ENCODE measurements at regions not wholly inside any gene's neighbourhood (a gene's known extent, or its start where the extent isn't known, plus 50 kb on each side); places are given as distances from the start of the nearest gene placed in this dataset.

DNA sequence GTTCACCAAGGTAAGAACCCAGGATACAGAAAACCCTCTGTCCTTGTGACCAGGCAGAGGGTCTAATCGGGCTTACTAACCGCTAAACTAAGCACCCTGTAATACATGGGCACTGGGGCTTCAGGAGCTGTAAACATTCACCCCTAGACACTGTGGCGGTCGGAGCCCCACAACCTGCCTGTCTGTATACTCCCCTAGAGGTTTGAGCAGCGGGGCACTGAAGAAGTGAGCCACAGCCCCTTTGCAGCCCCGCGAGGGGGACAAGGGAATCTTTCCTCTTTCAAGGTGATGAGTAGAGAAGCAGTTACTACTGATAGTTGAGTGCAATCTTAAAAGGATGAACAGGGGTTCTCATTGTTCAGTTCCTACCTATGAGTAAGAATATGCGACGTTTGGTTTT is 397.2 kb downstream of the AEBP2 start:
- H3K27ac ChIP-seq = no peak overlapping the region
- intact Hi-C loops (cut with DNase I) = no loop called here
- TF ChIP-seq, protein P1, sequence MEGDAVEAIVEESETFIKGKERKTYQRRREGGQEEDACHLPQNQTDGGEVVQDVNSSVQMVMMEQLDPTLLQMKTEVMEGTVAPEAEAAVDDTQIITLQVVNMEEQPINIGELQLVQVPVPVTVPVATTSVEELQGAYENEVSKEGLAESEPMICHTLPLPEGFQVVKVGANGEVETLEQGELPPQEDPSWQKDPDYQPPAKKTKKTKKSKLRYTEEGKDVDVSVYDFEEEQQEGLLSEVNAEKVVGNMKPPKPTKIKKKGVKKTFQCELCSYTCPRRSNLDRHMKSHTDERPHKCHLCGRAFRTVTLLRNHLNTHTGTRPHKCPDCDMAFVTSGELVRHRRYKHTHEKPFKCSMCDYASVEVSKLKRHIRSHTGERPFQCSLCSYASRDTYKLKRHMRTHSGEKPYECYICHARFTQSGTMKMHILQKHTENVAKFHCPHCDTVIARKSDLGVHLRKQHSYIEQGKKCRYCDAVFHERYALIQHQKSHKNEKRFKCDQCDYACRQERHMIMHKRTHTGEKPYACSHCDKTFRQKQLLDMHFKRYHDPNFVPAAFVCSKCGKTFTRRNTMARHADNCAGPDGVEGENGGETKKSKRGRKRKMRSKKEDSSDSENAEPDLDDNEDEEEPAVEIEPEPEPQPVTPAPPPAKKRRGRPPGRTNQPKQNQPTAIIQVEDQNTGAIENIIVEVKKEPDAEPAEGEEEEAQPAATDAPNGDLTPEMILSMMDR (IDR thresholded peaks at IDR 0.05) = no peak
- no peak for TF ChIP-seq POLR2A (IDR thresholded peaks at IDR 0.05)
- TF ChIP-seq POLR2AphosphoS5 (IDR thresholded peaks at IDR 0.05; ENCODE audit: insufficient read depth in 1 of 2, low read depth in 1 of 2) = no peak
- H3K4me3 ChIP-seq = no peak overlapping the region
- no peaks in the 10 kb centered on the region for H3K9me3 ChIP-seq
- no peak for DNase-seq (ENCODE audit: extremely low spot score in 2 of 2)
- no peaks in the 10 kb centered on the region for H3K36me3 ChIP-seq
- H3K27me3 ChIP-seq = no peaks in the 10 kb centered on the region
- no peaks in the 10 kb centered on the region for H3K4me1 ChIP-seq

DNA sequence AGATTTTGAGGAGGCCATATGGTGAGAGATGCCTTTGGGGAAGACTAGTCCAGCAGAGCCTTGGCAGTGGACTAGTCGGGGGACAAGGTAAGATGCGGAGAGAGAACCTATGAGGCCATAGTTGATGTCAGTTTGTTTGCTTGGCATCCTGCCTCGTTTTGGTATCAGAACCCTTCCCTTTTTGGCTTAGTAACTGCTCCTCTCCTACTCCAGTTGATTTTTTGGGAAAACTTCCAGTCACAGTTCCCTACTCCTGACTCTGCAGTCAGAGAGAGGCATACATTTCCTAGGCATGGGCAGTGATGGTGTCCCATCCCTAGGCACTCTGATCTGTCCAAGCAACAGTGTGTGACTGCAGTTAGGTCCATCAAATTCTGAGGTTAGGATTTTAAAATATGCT is 398.3 kb downstream of the AEBP2 start:
- no peaks in the 10 kb centered on the region for H3K27me3 ChIP-seq
- DNase-seq (ENCODE audit: extremely low spot score in 2 of 2) = no peak
- H3K4me3 ChIP-seq = no peak overlapping the region
- H3K9me3 ChIP-seq = no peaks in the 10 kb centered on the region
- TF ChIP-seq POLR2A (IDR thresholded peaks at IDR 0.05) (no peak), POLR2AphosphoS5 (IDR thresholded peaks at IDR 0.05; ENCODE audit: insufficient read depth in 1 of 2, low read depth in 1 of 2) (no peak)
- TF ChIP-seq, protein P1 (IDR thresholded peaks at IDR 0.05) = no peak
- H3K27ac ChIP-seq = no peak overlapping the region
- H3K36me3 ChIP-seq = no peaks in the 10 kb centered on the region
- no peaks in the 10 kb centered on the region for H3K4me1 ChIP-seq
- intact Hi-C loops (cut with DNase I) = no loop called here

DNA sequence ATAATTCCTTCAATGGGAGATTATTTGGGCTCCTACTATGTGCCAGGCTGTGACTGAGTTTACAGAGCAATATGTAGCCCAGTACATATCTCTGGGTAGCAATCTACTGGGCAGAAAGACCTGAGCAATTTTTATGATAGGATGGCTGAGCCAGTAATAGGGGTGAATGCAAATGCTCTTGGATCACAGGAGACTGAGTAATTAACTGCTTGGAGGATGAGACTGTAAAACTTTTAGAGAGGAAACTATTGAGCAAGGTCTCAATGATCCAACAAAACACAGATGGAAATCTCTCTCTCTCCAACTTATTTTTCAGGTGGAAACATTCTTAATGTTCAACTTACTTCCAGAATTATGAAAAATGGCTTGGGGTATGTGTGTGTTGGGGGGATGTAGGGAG is 402.2 kb downstream of the AEBP2 start:
- Histone ChIP-seq H3K4me3 (no peak overlapping the region), H3K27ac (no peak overlapping the region), H3K9me3 (no peaks in the 10 kb centered on the region), H3K27me3 (no peaks in the 10 kb centered on the region), H3K36me3 (no peaks in the 10 kb centered on the region), H3K4me1 (no peaks in the 10 kb centered on the region)
- no peak for DNase-seq (ENCODE audit: extremely low spot score in 2 of 2)
- TF ChIP-seq, protein P1 (IDR thresholded peaks at IDR 0.05) = no peak
- no peak for TF ChIP-seq POLR2AphosphoS5 (IDR thresholded peaks at IDR 0.05; ENCODE audit: insufficient read depth in 1 of 2, low read depth in 1 of 2)
- no peak for TF ChIP-seq POLR2A (IDR thresholded peaks at IDR 0.05)
- intact Hi-C loops (cut with DNase I) = no loop called here

DNA sequence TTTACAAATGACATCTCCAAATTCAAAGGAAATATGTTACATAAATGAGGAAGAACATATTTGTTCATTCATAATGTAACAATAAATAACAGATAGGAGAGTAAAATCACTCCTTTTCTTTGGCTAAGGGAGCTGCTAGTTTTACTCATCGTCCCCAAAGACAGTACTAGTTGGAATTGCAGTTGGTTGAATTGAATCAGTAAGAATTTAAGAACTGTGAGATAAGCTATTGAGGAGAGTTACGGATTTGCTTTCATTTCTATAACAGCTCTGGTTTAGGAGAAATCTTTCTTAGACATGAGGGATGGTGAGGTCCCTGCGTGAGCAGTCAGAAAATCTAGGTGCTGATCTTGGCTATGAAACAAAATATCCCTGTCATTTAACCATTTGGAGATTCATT is 402.8 kb downstream of the AEBP2 start:
- intact Hi-C loops (cut with DNase I) = no loop called here
- no peak overlapping the region for H3K27ac ChIP-seq

DNA sequence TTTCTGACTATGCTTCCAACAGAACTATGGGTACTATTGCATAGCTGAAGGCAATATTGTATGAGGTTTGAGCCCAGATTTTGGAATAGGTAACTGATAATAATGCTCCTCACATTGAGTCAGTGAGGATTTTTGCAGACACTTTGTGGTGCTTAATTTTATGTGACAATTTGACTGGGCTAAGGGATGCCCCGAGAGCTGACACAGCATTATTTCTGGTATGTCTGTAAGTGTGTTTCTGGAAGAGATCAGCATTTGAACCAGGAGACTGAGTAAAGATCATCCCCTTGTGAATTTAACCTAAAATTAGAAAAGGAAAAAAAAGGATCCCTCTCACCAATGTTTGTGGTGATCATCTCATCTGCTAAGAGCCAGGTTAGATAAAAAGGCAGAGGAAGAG is 404.9 kb downstream of the AEBP2 start:
- no peaks in the 10 kb centered on the region for H3K9me3 ChIP-seq
- no peaks in the 10 kb centered on the region for H3K4me1 ChIP-seq
- no peak overlapping the region for H3K27ac ChIP-seq
- H3K4me3 ChIP-seq = no peak overlapping the region
- DNase-seq (ENCODE audit: extremely low spot score in 2 of 2) = no peak
- intact Hi-C loops (cut with DNase I) = no loop called here
- H3K27me3 ChIP-seq = no peaks in the 10 kb centered on the region
- no peaks in the 10 kb centered on the region for H3K36me3 ChIP-seq
- TF ChIP-seq POLR2AphosphoS5 (IDR thresholded peaks at IDR 0.05; ENCODE audit: insufficient read depth in 1 of 2, low read depth in 1 of 2) = no peak
- TF ChIP-seq POLR2A (IDR thresholded peaks at IDR 0.05) = no peak
- TF ChIP-seq, protein P1 (IDR thresholded peaks at IDR 0.05) = no peak

More for the DNA sequence above, 402.8 kb downstream of the AEBP2 start:
- Histone ChIP-seq H3K27me3 (no peaks in the 10 kb centered on the region), H3K36me3 (no peaks in the 10 kb centered on the region), H3K4me1 (no peaks in the 10 kb centered on the region), H3K9me3 (no peaks in the 10 kb centered on the region), H3K4me3 (no peak overlapping the region)
- DNase-seq (ENCODE audit: extremely low spot score in 2 of 2) = no peak
- TF ChIP-seq POLR2A (IDR thresholded peaks at IDR 0.05) (no peak), POLR2AphosphoS5 (IDR thresholded peaks at IDR 0.05; ENCODE audit: insufficient read depth in 1 of 2, low read depth in 1 of 2) (no peak)
- TF ChIP-seq, protein P1 (IDR thresholded peaks at IDR 0.05) = no peak
